H1 (cell line): ENCODE measurements at regions not wholly inside any gene's neighbourhood (a gene's known extent, or its start where the extent isn't known, plus 50 kb on each side); places are given as distances from the start of the nearest gene placed in this dataset.

Experiments used
- CTCF ChIA-PET: fragments of 300-600 bp; sonication (Branson Sonifier 250); formaldehyde crosslinking; loops from one replicate; lab custom pipeline; 2021; ENCODE audit not compliant: partially characterized antibody; lab: Charles Lee
- POLR2A ChIA-PET: fragments of 300-600 bp; sonication (Branson Sonifier 250); formaldehyde crosslinking; loops from one replicate; lab custom pipeline; 2021; ENCODE audit warnings: inconsistent platforms; ENCODE audit not compliant: partially characterized antibody; lab: Charles Lee
- DNase-seq, 2 experiments: peaks; one replicate each; pipeline versions ENCODE4 v3.0.0 to v3.0.0-alpha.2; 2010 to 2022; ENCODE audit warnings: low spot score in 2 of 2, low read depth in 1 of 2, mixed read lengths in 1 of 2
- FAIRE-seq: peaks from 2 replicates; lab custom pipeline; 2011; peaks lifted over from hg19 to GRCh38; lab: Jason Lieb, UNC
- H2AFZ ChIP-seq: 2 replicates; pipeline ENCODE4 v1.8.1; 2012; ENCODE audit warnings: low read length, inconsistent platforms
- H2AK5ac ChIP-seq: 2 replicates; pipeline ENCODE4 v1.6.1; 2013; ENCODE audit warnings: low read depth, low read length
- H2BK120ac ChIP-seq: replicated peaks from 2 replicates; pipeline ENCODE3; 2013; ENCODE audit warnings: low read depth, low read length, inconsistent platforms
- H2BK12ac ChIP-seq: 2 replicates; pipeline ENCODE4 v1.6.1; 2013; ENCODE audit warnings: low read depth, low read length
- H2BK15ac ChIP-seq: 2 replicates; pipeline ENCODE4 v1.6.1; 2013; ENCODE audit warnings: low read length
- H2BK20ac ChIP-seq: 2 replicates; pipeline ENCODE4 v1.6.1; 2013; ENCODE audit warnings: low read length
- H2BK5ac ChIP-seq: 2 replicates; pipeline ENCODE4 v1.6.1; 2013; ENCODE audit warnings: low read depth, low read length
- H3K14ac ChIP-seq: 2 replicates; pipeline ENCODE4 v1.6.1; 2013; ENCODE audit warnings: inconsistent platforms; ENCODE audit not compliant: insufficient read length
- H3K18ac ChIP-seq: 2 replicates; pipeline ENCODE4 v1.6.1; 2013; ENCODE audit warnings: low read length; ENCODE audit errors: extremely low read depth
- H3K23ac ChIP-seq: 2 replicates; pipeline ENCODE4 v1.6.1; 2013; ENCODE audit warnings: inconsistent platforms; ENCODE audit not compliant: insufficient read length
- H3K23me2 ChIP-seq: 2 replicates; pipeline ENCODE4 v1.6.1; 2013; ENCODE audit warnings: low read depth, low read length
- H3K27ac ChIP-seq: 2 replicates; pipeline ENCODE4 v1.6.1; 2011; ENCODE audit warnings: low read depth, low read length, inconsistent platforms
- H3K27me3 ChIP-seq, 4 experiments: replicated peaks in 1 of 4; 1 replicate in 1 of 4; 2 replicates in 3 of 4; pipeline versions ENCODE4 v1.6.1 to v1.8.1; 2011 to 2013; ENCODE audit warnings: low read length in 3 of 4, mild to moderate bottlenecking in 3 of 4, inconsistent platforms in 2 of 4, mixed read lengths in 2 of 4, moderate library complexity in 1 of 4; ENCODE audit not compliant: control insufficient read depth in 3 of 4, insufficient read depth in 3 of 4; ENCODE audit errors: extremely low read depth in 1 of 4
- H3K36me3 ChIP-seq, 4 experiments: 2 replicates each; pipeline versions ENCODE4 v1.6.1 to v1.8.1; 2011 to 2013; ENCODE audit warnings: mild to moderate bottlenecking in 4 of 4, low read length in 3 of 4, moderate library complexity in 2 of 4, control low read depth in 1 of 4, inconsistent platforms in 1 of 4; ENCODE audit not compliant: insufficient read depth in 4 of 4, control insufficient read depth in 2 of 4
- H3K4ac ChIP-seq: replicated peaks from 2 replicates; pipeline ENCODE3; 2013; ENCODE audit warnings: low read length, low read depth, mixed read lengths, inconsistent platforms; ENCODE audit not compliant: insufficient read length
- H3K4me1 ChIP-seq, 4 experiments: replicated peaks in 1 of 4; 1 replicate in 1 of 4; 2 replicates in 3 of 4; pipeline versions ENCODE4 v1.6.1 to v1.8.1; 2011 to 2013; ENCODE audit warnings: low read length in 3 of 4, inconsistent platforms in 2 of 4, mixed read lengths in 1 of 4; ENCODE audit not compliant: insufficient read depth in 4 of 4, control insufficient read depth in 3 of 4
- H3K4me2 ChIP-seq, 2 experiments: 2 replicates each; pipeline versions ENCODE4 v1.6.1 to v1.8.1; 2011 to 2013; ENCODE audit warnings: low read depth in 2 of 2, low read length in 2 of 2, control low read depth in 1 of 2, inconsistent platforms in 1 of 2, mild to moderate bottlenecking in 1 of 2; ENCODE audit not compliant: insufficient read depth in 1 of 2
- H3K4me3 ChIP-seq, 4 experiments: fragments of 200-600, 300-600 bp in 1 of 4; sonication (generic), shearing (Covaris generic), sonication (Bioruptor Twin) in 1 of 4; 2 replicates each; pipeline versions ENCODE4 v1.5.1 to v1.8.1; 2011 to 2016; ENCODE audit warnings: low read length in 4 of 4, low read depth in 3 of 4, control low read depth in 2 of 4, inconsistent platforms in 2 of 4, mild to moderate bottlenecking in 2 of 4, mixed read lengths in 1 of 4, moderate library complexity in 1 of 4; ENCODE audit not compliant: insufficient read depth in 2 of 4; ENCODE audit errors: extremely low read depth in 1 of 4
- H3K56ac ChIP-seq: replicated peaks from 2 replicates; pipeline ENCODE3; 2013; ENCODE audit warnings: low read depth, mild to moderate bottlenecking, mixed read lengths, low read length, inconsistent platforms; ENCODE audit not compliant: insufficient read length
- H3K79me1 ChIP-seq: 2 replicates; pipeline ENCODE4 v1.6.1; 2013; ENCODE audit warnings: low read depth, low read length, control low read depth
- H3K79me2 ChIP-seq, 2 experiments: 2 replicates each; pipeline versions ENCODE4 v1.6.1 to v1.8.1; 2012 to 2013; ENCODE audit warnings: low read length in 2 of 2, mild to moderate bottlenecking in 2 of 2, inconsistent platforms in 1 of 2; ENCODE audit not compliant: insufficient read depth in 2 of 2, control insufficient read depth in 1 of 2
- H3K9ac ChIP-seq, 4 experiments: replicated peaks in 1 of 4; 1 replicate in 1 of 4; 2 replicates in 3 of 4; pipeline versions ENCODE4 v1.6.1 to v1.8.1; 2011 to 2013; ENCODE audit warnings: low read depth in 3 of 4, low read length in 3 of 4, control low read depth in 2 of 4, mild to moderate bottlenecking in 2 of 4, moderate library complexity in 2 of 4, inconsistent platforms in 1 of 4; ENCODE audit errors: extremely low read depth in 1 of 4
- H3K9me3 ChIP-seq, 2 experiments: 2 replicates each; pipeline versions ENCODE4 v1.6.1 to v1.8.1; 2012 to 2013; ENCODE audit warnings: mild to moderate bottlenecking in 2 of 2, moderate library complexity in 2 of 2, control low read depth in 1 of 2, inconsistent platforms in 1 of 2, low read depth in 1 of 2, low read length in 1 of 2, mixed read lengths in 1 of 2; ENCODE audit not compliant: insufficient read depth in 2 of 2
- H4K20me1 ChIP-seq, 2 experiments: replicated peaks in 1 of 2; 2 replicates each; pipeline versions ENCODE3 to v1.8.1; 2011 to 2013; ENCODE audit warnings: inconsistent platforms in 2 of 2, low read length in 2 of 2, mild to moderate bottlenecking in 1 of 2; ENCODE audit not compliant: insufficient read depth in 2 of 2, control insufficient read depth in 1 of 2
- H4K5ac ChIP-seq: 2 replicates; pipeline ENCODE4 v1.6.1; 2013; ENCODE audit warnings: low read length, low read depth, mixed read lengths, inconsistent platforms; ENCODE audit not compliant: insufficient read length
- H4K8ac ChIP-seq: 2 replicates; pipeline ENCODE4 v1.8.0; 2013; ENCODE audit warnings: mild to moderate bottlenecking, moderate library complexity, low read length, inconsistent platforms; ENCODE audit not compliant: insufficient read depth; ENCODE audit errors: extremely low read depth
- H4K91ac ChIP-seq: replicated peaks from 2 replicates; pipeline ENCODE3; 2013; ENCODE audit warnings: low read length, mixed read lengths, inconsistent platforms; ENCODE audit not compliant: insufficient read length
- CTCF ChIP-seq, 3 experiments: IDR thresholded peaks; 1 replicate in 2 of 3; 2 replicates in 1 of 3; pipeline versions ENCODE4 v1.5.1 to v1.6.1; 2011; ENCODE audit warnings: low read length in 3 of 3, mild to moderate bottlenecking in 3 of 3, inconsistent platforms in 2 of 3, low read depth in 1 of 3, moderate library complexity in 1 of 3; ENCODE audit not compliant: insufficient read depth in 1 of 3; ENCODE audit errors: control extremely low read depth in 1 of 3
- POLR2A ChIP-seq, 2 experiments: IDR thresholded peaks; 1 replicate in 1 of 2; 2 replicates in 1 of 2; pipeline ENCODE4 v1.6.1; 2011; ENCODE audit warnings: low read depth in 2 of 2, low read length in 2 of 2, mild to moderate bottlenecking in 2 of 2; ENCODE audit errors: control extremely low read depth in 1 of 2
- RXRA ChIP-seq: IDR thresholded peaks from 2 replicates; pipeline ENCODE4 v1.6.1; 2011; ENCODE audit warnings: low read depth, mild to moderate bottlenecking, low read length, moderate library complexity; ENCODE audit not compliant: insufficient read depth
- SIN3A ChIP-seq, 2 experiments: IDR thresholded peaks in 1 of 2; conservative IDR thresholded peaks in 1 of 2; 2 replicates each; pipeline ENCODE4 v1.6.1; 2011 to 2012; ENCODE audit warnings: low read length in 2 of 2, improper control_type of control experiment in 1 of 2, low read depth in 1 of 2, mild to moderate bottlenecking in 1 of 2
- WGBS, 2 experiments: shearing (Covaris generic) in 1 of 2; methylation state at CpG; one replicate each; pipeline versions ENCODE4 v1.1.6 to v1.1.7; 2013 to 2015; ENCODE audit warnings: low lambda C conversion rate in 2 of 2, mixed read lengths in 2 of 2, inconsistent platforms in 1 of 2, low coverage in 1 of 2, missing lambda C conversion rate in 1 of 2; ENCODE audit not compliant: insufficient replicate concordance in 2 of 2, insufficient coverage in 1 of 2, insufficient read length in 1 of 2; ENCODE audit errors: extremely low coverage in 1 of 2, missing lambda C conversion rate in 1 of 2; 5-methylcytosine and 5-hydroxymethylcytosine counted together

- no peak overlapping the region for H3K56ac ChIP-seq
- H3K4me2 ChIP-seq, result no peak overlapping the region
- no peaks in the 10 kb centered on the region for H3K36me3 ChIP-seq
- TF ChIP-seq CTCF (IDR thresholded peaks at IDR 0.05; ENCODE audit: control extremely low read depth in 1 of 3, insufficient read depth in 1 of 3, low read depth in 1 of 3, low read length in 3 of 3) (no peak), POLR2A (IDR thresholded peaks at IDR 0.05; ENCODE audit: control extremely low read depth in 1 of 2, low read depth in 2 of 2, low read length in 2 of 2) (no peak), RXRA (no peak), SIN3A (conservative IDR thresholded peaks at IDR 0.05 in 1 of 2, IDR thresholded peaks at IDR 0.05 in 1 of 2; ENCODE audit: low read depth in 1 of 2, low read length in 2 of 2) (no peak)
- DNase-seq, result no peak
- H3K23me2 ChIP-seq, result no peaks in the 10 kb centered on the region; the same call in 1 of the 2 replicates
- WGBS, 2 experiments, result 72% methylated on average over 3 of the region's 3 CpGs; no CpG with 5 or more reads in 1 of the 2 experiments
- H3K9me3 ChIP-seq, result no peaks in the 10 kb centered on the region
- no peaks in the 10 kb centered on the region for H3K79me1 ChIP-seq
- H4K91ac ChIP-seq, result no peak overlapping the region
- FAIRE-seq, result no peak
- no peak overlapping the region for H3K4ac ChIP-seq
- no peak overlapping the region for H3K18ac ChIP-seq
- no peak overlapping the region for H2BK120ac ChIP-seq
- no peak overlapping the region for H4K5ac ChIP-seq
- H2BK15ac ChIP-seq, result no peak overlapping the region
- no peak overlapping the region for H3K23ac ChIP-seq
- POLR2A ChIA-PET, result no interaction called here
- no peak overlapping the region for H3K27ac ChIP-seq
- H3K27me3 ChIP-seq, result peaks cover 0 to 1% (median 0%) of the 10 kb centered on the region in 4 experiments; a peak in 1 of 7 replicates
- no peaks in the 10 kb centered on the region for H3K4me1 ChIP-seq
- no peak overlapping the region for H2AK5ac ChIP-seq
- no peaks in the 10 kb centered on the region for H3K79me2 ChIP-seq
- no peak overlapping the region for H4K8ac ChIP-seq
- no peaks in the 10 kb centered on the region for H4K20me1 ChIP-seq
- no peak overlapping the region for H3K9ac ChIP-seq
- H3K4me3 ChIP-seq, result no peak overlapping the region
- no peak overlapping the region for H2BK5ac ChIP-seq
- no peak overlapping the region for H2BK20ac ChIP-seq
- no peak overlapping the region for H2AFZ ChIP-seq
- no peak overlapping the region for H2BK12ac ChIP-seq
- CTCF ChIA-PET, result no interaction called here
- H3K14ac ChIP-seq, result no peak overlapping the region
Measured at GRCh38 chr6:151731313-151731712, 76.2 kb upstream of the ESR1 start.
